ENCODE measurements at regions not wholly inside any gene's neighbourhood (a gene's known extent, or its start where the extent isn't known, plus 50 kb on each side); places are given as distances from the start of the nearest gene placed in this dataset.

DNA sequence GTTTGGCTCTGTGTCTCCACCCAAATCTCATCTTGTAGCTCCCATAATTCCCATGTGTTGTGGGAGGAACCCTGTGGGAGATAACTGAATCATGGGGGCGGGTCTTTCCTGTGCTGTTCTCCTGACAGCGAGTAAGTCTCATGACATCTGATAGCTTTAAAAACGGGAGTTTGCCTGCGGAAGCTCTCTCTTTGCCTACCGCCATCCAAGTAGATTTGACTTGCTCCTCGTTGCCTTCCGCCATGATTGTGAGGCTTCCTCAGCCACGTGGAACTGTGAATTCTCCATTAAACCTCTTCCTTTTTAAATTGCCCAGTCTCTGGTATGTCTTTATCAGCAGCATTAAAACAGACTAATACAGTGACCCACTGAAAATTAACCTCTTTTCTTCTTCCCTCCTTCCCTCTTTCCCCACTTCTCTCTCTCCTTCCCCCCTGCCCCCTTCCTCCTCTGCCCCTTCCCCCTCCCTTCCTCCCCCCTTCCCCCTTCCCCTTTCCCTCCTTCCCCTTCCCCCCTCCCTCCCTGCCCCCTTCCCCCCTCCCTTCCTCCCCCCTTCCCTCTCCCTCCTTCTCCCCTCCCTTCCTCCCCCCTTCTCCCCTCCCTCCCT is 818.8 kb downstream of the SLC4A3 start:
- TF ChIP-seq, protein P1, sequence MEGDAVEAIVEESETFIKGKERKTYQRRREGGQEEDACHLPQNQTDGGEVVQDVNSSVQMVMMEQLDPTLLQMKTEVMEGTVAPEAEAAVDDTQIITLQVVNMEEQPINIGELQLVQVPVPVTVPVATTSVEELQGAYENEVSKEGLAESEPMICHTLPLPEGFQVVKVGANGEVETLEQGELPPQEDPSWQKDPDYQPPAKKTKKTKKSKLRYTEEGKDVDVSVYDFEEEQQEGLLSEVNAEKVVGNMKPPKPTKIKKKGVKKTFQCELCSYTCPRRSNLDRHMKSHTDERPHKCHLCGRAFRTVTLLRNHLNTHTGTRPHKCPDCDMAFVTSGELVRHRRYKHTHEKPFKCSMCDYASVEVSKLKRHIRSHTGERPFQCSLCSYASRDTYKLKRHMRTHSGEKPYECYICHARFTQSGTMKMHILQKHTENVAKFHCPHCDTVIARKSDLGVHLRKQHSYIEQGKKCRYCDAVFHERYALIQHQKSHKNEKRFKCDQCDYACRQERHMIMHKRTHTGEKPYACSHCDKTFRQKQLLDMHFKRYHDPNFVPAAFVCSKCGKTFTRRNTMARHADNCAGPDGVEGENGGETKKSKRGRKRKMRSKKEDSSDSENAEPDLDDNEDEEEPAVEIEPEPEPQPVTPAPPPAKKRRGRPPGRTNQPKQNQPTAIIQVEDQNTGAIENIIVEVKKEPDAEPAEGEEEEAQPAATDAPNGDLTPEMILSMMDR (IDR thresholded peaks at IDR 0.05; ENCODE audit: borderline replicate concordance, extremely low read depth, insufficient read depth), result no peak
- no peak overlapping the region for H3K27ac ChIP-seq (ENCODE audit: low read depth in 2 of 2, low read length in 2 of 2)
- no peaks in the 10 kb centered on the region for H3K27me3 ChIP-seq (ENCODE audit: control insufficient read depth, insufficient read depth, low read length)
- intact Hi-C loops (cut with DNase I), result no loop called here
- no peaks in the 10 kb centered on the region for H3K36me3 ChIP-seq (ENCODE audit: control insufficient read depth in 2 of 3, insufficient read depth in 3 of 3, low read length in 3 of 3)
- no peak overlapping the region for H3K9ac ChIP-seq (ENCODE audit: low read length in 3 of 3)
- no peak overlapping the region for H3K4me3 ChIP-seq (ENCODE audit: low read length in 3 of 3)
- no peaks in the 10 kb centered on the region for H3K9me3 ChIP-seq (ENCODE audit: control insufficient read depth in 2 of 3, insufficient read depth in 1 of 3, low read length in 3 of 3)
- no peaks in the 10 kb centered on the region for H3K4me1 ChIP-seq (ENCODE audit: control insufficient read depth in 2 of 3, insufficient read depth in 2 of 3, low read depth in 1 of 3, low read length in 3 of 3)
- no peak for DNase-seq
- no peak for FAIRE-seq

DNA sequence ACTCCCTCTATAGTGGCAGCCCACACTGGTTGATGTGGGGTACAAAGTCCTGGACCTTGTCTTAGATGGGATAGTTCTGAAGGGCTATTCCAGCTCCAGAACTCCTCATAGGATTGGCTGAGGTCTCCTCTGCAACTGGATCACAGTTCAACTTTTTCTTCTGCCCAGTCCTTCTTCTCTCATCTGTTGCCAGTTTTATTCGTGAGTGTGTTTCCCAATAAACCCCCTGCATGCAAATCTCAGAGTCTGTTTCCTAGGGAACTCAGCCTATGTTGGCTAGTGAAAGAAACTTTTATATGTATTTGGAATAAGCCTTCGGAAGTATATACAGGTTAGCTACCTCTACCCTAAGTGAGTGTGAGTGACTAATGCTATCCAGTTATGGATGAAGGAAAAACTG is 823.4 kb downstream of the SLC4A3 start:
- intact Hi-C loops (cut with DNase I), result no loop called here
- DNase-seq (no peak), FAIRE-seq (no peak)

DNA sequence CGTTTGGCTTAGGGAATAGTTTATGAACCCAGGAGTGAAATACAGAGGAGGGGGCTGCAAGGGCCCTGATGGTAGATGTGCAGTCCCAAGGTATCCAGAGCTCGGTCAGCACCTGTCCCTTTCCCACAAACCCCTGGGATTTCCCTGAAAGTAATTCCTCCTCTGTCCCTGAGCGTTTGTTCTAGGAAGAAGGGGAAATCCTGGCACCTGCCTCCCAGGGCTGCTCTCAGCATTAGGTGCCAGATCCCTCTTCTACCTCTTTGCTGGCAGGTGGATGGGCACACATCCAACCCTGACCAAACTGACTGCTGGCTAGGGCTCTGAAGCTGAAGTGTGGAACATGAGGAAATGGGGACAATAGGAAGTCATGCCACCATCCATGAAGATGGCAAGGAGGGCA is 824.0 kb downstream of the SLC4A3 start:
- Histone ChIP-seq H3K4me3 (ENCODE audit: low read length in 3 of 3) (no peak overlapping the region), H3K36me3 (ENCODE audit: control insufficient read depth in 2 of 3, insufficient read depth in 3 of 3, low read length in 3 of 3) (no peaks in the 10 kb centered on the region), H3K27ac (ENCODE audit: low read depth in 2 of 2, low read length in 2 of 2) (no peak overlapping the region), H3K27me3 (ENCODE audit: control insufficient read depth, insufficient read depth, low read length) (no peaks in the 10 kb centered on the region), H3K4me1 (ENCODE audit: control insufficient read depth in 2 of 3, insufficient read depth in 2 of 3, low read depth in 1 of 3, low read length in 3 of 3) (no peaks in the 10 kb centered on the region), H3K9me3 (ENCODE audit: control insufficient read depth in 2 of 3, insufficient read depth in 1 of 3, low read length in 3 of 3) (no peaks in the 10 kb centered on the region), H3K9ac (ENCODE audit: low read length in 3 of 3) (no peak overlapping the region)
- intact Hi-C loops (cut with DNase I), result no loop called here
- no peak for FAIRE-seq
- DNase-seq, result no peak
- TF ChIP-seq, protein P1 (IDR thresholded peaks at IDR 0.05; ENCODE audit: borderline replicate concordance, extremely low read depth, insufficient read depth), result no peak

More for the DNA sequence above, 823.4 kb downstream of the SLC4A3 start:
- Histone ChIP-seq H3K9ac (ENCODE audit: low read length in 3 of 3) (no peak overlapping the region), H3K27me3 (ENCODE audit: control insufficient read depth, insufficient read depth, low read length) (no peaks in the 10 kb centered on the region), H3K36me3 (ENCODE audit: control insufficient read depth in 2 of 3, insufficient read depth in 3 of 3, low read length in 3 of 3) (no peaks in the 10 kb centered on the region), H3K27ac (ENCODE audit: low read depth in 2 of 2, low read length in 2 of 2) (no peak overlapping the region), H3K4me3 (ENCODE audit: low read length in 3 of 3) (no peak overlapping the region), H3K4me1 (ENCODE audit: control insufficient read depth in 2 of 3, insufficient read depth in 2 of 3, low read depth in 1 of 3, low read length in 3 of 3) (no peaks in the 10 kb centered on the region), H3K9me3 (ENCODE audit: control insufficient read depth in 2 of 3, insufficient read depth in 1 of 3, low read length in 3 of 3) (no peaks in the 10 kb centered on the region)
- TF ChIP-seq, protein P1 (IDR thresholded peaks at IDR 0.05; ENCODE audit: borderline replicate concordance, extremely low read depth, insufficient read depth), result no peak

DNA sequence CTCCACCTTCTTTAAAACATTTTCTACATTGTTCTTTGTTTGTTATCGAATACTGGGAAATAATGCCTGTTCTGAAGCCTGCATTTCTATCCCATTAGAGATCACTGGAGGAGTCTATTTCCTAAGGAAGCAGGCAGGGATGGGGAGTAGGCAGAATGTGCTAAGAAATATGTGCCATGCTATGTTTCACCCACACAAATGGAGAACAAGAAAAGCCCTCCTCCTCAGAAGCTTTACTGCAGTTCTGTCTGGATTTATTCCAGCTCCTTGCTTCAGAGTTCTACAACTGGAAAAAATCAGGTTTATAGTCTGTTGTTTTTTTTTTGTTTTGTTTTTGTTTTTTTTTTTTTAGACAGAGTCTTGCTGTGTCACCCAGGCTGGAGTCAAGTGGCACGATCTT is 825.1 kb downstream of the SLC4A3 start:
- TF ChIP-seq, protein P1 (IDR thresholded peaks at IDR 0.05; ENCODE audit: borderline replicate concordance, extremely low read depth, insufficient read depth), result no peak
- FAIRE-seq, result no peak
- peak in 1 of 5 donors; percentile 11 for DNase-seq
- intact Hi-C loops (cut with DNase I), result no loop called here
- H3K4me3 ChIP-seq (ENCODE audit: low read length in 3 of 3), result no peak overlapping the region
- no peaks in the 10 kb centered on the region for H3K27me3 ChIP-seq (ENCODE audit: control insufficient read depth, insufficient read depth, low read length)
- no peak overlapping the region for H3K27ac ChIP-seq (ENCODE audit: low read depth in 2 of 2, low read length in 2 of 2)
- H3K4me1 ChIP-seq (ENCODE audit: control insufficient read depth in 2 of 3, insufficient read depth in 2 of 3, low read depth in 1 of 3, low read length in 3 of 3), result no peaks in the 10 kb centered on the region
- no peaks in the 10 kb centered on the region for H3K36me3 ChIP-seq (ENCODE audit: control insufficient read depth in 2 of 3, insufficient read depth in 3 of 3, low read length in 3 of 3)
- H3K9ac ChIP-seq (ENCODE audit: low read length in 3 of 3), result no peak overlapping the region
- H3K9me3 ChIP-seq (ENCODE audit: control insufficient read depth in 2 of 3, insufficient read depth in 1 of 3, low read length in 3 of 3), result no peaks in the 10 kb centered on the region

All from kidney (tissue), 13 donors.